COLO668 (cell line): ENCODE measurements at regions not wholly inside any gene's neighbourhood (a gene's known extent, or its start where the extent isn't known, plus 50 kb on each side); places are given as distances from the start of the nearest gene placed in this dataset.

Source experiments
- DNase-seq: peaks from one replicate; lab custom pipeline; 2025; ENCODE audit not compliant: unreplicated experiment; lab: John Stamatoyannopoulos, UW

GRCh38 chr3:170753421-170754310 is 116.3 kb downstream of the RPL22L1 start:
- no peak for DNase-seq

DNA sequence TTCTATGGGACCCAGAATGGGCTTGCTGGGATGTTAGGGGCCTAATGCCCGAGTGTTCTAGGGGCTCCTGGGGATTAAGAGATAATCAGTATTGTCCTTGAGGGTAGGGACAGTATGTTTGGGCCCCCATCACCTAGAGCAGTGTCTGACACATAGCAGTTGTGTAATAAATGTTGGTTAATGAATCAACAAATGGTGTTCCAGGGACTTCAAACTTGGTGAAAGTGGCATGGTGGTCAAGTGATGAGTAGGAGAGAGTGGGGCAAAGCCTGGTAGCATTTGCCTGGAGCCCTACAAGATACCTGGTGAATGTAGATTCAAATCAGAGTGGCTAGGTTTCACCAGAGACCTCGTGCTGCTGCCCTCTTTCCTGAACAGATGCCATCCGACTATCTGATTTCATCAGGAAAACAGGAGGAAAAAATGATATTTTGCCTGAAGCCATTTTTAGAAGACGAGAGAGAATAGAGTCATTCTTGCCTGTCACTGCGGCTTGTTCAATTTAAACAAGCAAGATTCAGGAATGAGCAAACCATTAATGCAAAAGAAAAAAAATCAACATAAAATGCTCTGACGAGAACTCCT is 117.3 kb downstream of the RPL22L1 start:
- DNase-seq: no peak

- DNase-seq: no peak
Measured at GRCh38 chr3:170751899-170752293, 118.1 kb downstream of the RPL22L1 start.

GRCh38 chr3:170751083-170751898 is 118.7 kb downstream of the RPL22L1 start:
- DNase-seq: no peak

GRCh38 chr3:170750478-170750830 is 119.5 kb downstream of the RPL22L1 start:
- no peak for DNase-seq

- no peak for DNase-seq
Measured at GRCh38 chr3:170749765-170750477, 120.1 kb downstream of the RPL22L1 start.

DNA sequence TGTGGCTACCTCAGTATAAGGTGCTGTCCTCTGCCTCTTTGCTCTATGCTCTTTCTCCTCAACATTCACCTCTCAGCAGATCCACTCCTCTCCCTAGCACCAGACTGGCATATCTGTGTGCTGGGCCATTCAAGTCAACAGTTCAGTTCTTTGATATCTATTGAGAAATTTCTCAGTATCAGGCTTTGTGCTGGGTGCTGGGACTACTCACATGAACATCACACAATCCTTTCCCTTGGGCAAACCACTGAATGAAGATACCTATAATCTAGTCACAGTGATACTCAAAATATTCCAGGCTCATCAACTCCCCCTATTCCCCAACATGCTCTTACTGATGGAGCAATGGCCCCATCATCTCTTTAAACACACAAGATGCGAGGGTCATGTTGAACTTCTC is 120.8 kb downstream of the RPL22L1 start:
- no peak for DNase-seq

DNA sequence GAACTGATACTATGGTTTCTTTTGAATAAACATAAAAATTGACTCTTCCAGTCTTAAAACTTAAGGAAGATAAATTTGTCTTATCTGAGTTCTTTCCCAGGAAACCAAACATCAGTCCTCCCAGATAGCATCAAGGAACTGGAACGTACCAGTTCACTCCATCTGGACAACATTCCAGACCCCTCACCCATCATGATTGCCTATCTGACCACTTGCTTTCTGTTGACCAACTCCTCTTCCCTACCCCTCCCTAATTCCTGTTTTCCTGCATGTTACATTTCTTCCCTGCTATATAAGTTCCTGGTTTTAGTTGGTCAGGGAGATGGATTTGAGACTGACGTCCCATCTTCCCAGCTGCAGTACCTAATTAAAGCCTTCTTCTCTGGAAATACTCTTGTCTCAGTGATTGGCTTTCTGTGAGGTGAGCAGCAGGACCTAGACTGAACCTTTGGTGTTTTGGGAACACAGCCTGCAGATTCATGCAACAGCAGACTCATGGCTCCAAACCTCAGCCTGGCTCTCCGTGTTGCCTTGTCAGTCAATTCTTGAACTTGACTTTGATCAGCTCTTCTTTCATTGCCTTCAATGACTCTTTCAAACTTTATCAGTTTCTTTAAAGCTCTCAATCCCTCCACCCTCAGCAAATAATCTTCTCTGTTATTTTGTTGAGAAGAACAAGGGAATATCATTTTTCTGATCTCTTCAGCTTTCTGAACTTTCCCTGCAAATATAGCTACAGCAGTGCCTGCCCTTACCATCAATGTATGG is 123.6 kb downstream of the RPL22L1 start:
- no peak for DNase-seq

DNA sequence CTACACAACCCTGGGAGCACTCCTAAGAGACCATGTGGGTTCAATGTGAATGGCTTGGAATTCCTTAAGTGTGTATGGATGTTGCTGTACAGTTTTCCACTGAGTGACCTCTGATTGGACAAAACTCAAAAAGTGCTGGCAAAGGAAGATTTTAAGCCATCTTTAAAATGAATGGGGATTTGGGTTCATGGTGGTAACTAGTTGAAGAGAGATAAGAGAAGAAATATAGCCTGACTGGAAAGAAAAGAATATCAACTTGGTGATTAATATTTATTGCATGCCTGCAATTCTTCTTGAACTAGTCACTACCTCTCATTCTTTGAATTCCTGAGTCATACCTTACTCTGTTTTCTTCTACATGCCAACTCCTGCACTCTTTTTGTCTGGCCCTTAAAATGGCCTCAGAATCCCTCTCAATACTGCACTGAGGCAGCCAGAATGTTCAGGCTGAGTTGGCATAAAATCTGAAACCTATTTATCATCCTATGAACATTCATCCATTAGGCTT is 124.7 kb downstream of the RPL22L1 start:
- DNase-seq: no peak

DNA sequence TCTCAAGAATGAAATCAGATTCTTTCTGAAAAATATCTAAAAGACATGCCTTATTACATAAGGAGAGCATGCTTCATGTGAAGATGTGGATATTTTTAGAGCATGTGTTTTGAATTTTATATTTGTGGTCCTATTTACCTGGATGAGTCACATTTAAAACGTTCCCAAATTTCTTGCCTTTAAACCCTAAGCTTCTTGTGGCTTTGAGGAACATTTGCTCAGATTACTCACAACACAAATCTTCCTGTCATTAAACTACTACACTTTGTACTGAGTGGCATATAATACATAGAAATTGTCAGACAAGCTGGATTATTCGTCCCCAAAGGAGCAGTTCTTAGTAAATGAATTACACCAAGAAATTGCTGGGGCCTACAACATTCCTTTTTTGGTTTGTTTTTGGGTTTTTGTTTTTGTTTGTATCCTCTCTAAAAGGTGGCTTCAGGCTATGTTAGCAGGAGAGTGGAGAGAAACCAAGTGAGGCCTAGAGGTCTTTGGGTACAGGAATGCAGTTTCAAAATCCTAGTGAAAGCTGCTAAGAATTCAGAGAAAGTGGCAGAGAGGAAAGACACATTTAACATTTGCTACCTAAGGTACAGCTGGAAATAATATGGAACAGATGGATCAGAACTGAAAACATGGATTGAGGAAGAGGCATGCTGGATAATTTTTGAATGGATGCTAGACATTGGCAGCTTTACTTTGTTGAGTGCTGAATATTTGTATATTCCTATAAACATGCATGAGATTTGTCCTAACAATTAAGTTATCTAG is 128.1 kb downstream of the RPL22L1 start:
- no peak for DNase-seq

GRCh38 chr3:170740726-170741591 is 129.0 kb downstream of the RPL22L1 start:
- peak; percentile 33 for DNase-seq

GRCh38 chr3:170740285-170740684 is 129.7 kb downstream of the RPL22L1 start:
- DNase-seq: no peak

DNA sequence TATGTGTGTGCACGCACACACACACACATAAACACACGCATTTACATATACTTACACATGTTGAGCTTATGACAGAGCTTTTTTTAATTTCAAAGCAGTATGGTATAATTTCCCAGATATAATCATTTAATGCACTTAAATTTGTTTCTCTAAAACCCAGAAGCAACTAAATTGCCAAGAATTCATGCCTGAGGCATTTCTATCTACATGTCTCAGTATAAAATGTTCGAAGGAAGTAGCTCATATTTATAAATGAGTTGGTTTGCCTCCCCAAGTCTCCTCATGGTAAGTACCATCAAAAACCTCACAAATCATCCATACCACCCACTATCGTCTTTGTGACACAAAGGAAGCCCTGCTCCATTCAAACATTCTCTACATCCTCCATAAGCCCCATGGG is 130.6 kb downstream of the RPL22L1 start:
- no peak for DNase-seq

DNA sequence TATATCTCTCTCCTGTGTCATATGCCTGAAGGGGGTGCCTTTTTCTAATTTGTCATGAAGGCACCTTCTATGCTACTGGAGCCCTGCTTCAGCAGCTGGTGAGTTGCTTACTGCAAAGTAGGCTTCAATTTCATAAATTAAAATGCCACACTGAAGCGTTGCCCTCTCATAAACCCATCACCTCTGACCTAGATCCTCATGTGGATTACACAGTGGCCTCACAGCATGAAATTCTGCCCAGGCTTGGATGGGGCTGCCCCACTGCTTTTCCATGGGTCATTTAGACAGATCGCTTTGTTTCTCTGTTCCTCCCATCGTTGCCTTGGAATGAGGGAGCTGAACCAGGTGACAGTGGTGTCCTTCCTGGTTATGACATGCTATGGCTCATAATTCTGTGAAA is 131.2 kb downstream of the RPL22L1 start:
- DNase-seq: no peak

DNA sequence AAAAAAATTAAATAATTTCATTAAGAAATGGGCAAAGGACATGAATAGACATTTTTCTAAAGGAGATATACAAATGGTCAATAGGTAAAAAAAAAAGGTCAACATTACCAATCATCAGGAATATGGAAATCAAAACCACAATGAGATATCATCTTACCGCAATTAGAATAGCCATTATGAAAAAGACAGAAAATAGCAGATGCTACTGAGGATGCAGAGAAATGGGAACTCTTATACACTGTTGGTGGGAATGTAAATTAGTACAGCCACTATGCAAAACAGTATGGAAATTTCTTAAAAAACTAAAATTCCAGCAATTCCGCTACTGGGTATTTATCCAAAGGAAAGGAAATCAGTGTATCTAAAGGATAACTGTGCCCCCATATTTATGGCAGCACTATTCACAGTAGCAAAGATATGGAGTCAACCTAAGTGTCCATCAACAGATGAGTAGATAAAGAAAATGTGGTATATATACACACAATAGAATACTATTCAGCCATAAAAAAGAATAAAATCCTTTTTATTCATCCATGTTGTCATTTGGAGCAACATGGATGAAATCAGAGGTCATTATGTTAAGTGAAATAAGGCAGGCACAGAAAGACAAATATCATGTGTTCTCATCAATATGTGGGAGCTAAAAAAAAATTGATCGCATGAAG is 132.4 kb downstream of the RPL22L1 start:
- no peak for DNase-seq

DNA sequence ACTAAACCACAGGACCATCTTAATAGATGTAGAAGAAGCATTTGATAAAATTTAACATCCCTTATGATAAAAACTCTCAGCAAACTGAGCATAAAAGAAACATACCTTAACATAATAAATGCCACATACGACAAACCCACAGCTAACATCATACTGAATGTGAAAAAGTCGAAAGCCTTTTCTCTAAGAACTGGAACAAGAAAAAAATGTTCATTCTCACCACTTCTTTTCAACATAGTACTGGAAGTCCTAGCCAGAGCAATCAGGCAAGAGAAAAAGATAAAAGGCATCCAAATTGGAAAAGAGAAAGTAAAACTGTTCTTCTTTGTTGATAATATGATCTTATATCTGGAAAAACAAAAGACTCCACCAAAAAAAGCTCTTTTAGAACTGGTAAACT is 134.2 kb downstream of the RPL22L1 start:
- DNase-seq: no peak

- DNase-seq: no peak
Measured at GRCh38 chr3:170734735-170735065, 135.3 kb downstream of the RPL22L1 start.

DNA sequence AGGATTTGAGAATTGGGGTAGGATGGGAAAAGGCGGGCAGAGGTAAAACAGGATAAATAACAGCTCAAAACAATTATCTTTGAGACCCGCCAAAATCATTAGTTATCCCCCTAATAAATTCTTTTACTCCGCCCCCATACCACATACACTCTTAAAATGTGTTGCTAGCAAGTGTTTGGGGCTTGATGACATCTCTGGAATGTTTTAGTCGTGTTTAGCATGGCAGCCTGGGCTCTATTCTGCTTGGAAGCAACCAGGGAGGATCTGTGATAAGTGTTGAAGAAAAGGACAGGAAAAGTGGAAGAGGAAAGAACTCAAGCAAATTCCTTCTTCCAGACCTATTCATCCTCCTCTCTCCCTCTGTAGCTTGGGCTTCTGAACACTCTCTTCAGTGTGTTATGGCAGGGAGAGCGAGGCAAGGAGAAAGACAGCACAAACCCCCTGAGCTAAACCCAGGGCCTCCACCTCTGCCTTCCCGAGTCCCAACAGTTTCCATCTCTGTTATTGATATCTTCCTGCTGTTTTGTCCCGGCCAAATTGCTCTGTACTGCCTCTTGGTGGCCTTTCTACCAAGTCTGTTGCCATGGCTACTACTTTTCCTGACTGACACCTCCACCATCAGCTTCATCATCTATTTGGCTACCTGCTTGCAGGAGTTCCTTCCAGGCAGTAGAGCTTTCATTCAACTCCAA is 135.8 kb downstream of the RPL22L1 start:
- no peak for DNase-seq
